Tibial artery (tissue), 4 donors: ENCODE measurements at regions not wholly inside any gene's neighbourhood (a gene's known extent, or its start where the extent isn't known, plus 50 kb on each side); places are given as distances from the start of the nearest gene placed in this dataset.

Experiments used
- DNase-seq, 2 donors: peaks; one replicate each; pipeline ENCODE4 v3.0.0-alpha.2; 2019
- H3K27ac ChIP-seq, 2 donors: fragments of 200-600 bp; sonication (generic) in 1 of 2; 1 replicate in 1 of 2; 2 replicates in 1 of 2; pipeline ENCODE4 v1.5.1; 2018 to 2019; ENCODE audit warnings: mild to moderate bottlenecking in 1 of 2
- H3K27me3 ChIP-seq, 2 donors: fragments of 200-600 bp; sonication (generic) in 1 of 2; one replicate each; pipeline versions ENCODE4 v1.5.1 to v1.6.0; 2016 to 2019
- H3K36me3 ChIP-seq, 3 donors: fragments of 200-600 bp; sonication (generic) in 2 of 3; one replicate each; pipeline ENCODE4 v1.5.1; 2016 to 2019; ENCODE audit warnings: mild to moderate bottlenecking in 2 of 3
- H3K4me1 ChIP-seq, 4 donors: fragments of 200-600 bp; sonication (generic) in 2 of 4; 1 replicate in 3 of 4; 2 replicates in 1 of 4; pipeline ENCODE4 v1.5.1; 2016 to 2019
- H3K4me3 ChIP-seq, 2 donors: fragments of 200-600 bp; sonication (generic) in 1 of 2; 1 replicate in 1 of 2; 2 replicates in 1 of 2; pipeline ENCODE4 v1.5.1; 2018 to 2019; ENCODE audit warnings: mild to moderate bottlenecking in 2 of 2
- H3K9me3 ChIP-seq, 3 donors: fragments of 200-600 bp; sonication (generic) in 1 of 3; one replicate each; pipeline ENCODE4 v1.5.1; 2016 to 2019
- CTCF ChIP-seq, 2 experiments: fragments of 200-600 bp in 1 of 2; fragments of 450-650 bp in 1 of 2; IDR thresholded peaks; one replicate each; pipeline ENCODE4 v1.5.1; 2017 to 2019; ENCODE audit warnings: antibody characterized with exemption in 2 of 2, mild to moderate bottlenecking in 1 of 2, moderate library complexity in 1 of 2
- intact Hi-C: fragments of 100-400 bp; cut with DNase I; formaldehyde crosslinking; loops from one replicate; pipeline ENCODE4 v1.15.0; 2023; ENCODE audit warnings: low total_unique reads

DNA sequence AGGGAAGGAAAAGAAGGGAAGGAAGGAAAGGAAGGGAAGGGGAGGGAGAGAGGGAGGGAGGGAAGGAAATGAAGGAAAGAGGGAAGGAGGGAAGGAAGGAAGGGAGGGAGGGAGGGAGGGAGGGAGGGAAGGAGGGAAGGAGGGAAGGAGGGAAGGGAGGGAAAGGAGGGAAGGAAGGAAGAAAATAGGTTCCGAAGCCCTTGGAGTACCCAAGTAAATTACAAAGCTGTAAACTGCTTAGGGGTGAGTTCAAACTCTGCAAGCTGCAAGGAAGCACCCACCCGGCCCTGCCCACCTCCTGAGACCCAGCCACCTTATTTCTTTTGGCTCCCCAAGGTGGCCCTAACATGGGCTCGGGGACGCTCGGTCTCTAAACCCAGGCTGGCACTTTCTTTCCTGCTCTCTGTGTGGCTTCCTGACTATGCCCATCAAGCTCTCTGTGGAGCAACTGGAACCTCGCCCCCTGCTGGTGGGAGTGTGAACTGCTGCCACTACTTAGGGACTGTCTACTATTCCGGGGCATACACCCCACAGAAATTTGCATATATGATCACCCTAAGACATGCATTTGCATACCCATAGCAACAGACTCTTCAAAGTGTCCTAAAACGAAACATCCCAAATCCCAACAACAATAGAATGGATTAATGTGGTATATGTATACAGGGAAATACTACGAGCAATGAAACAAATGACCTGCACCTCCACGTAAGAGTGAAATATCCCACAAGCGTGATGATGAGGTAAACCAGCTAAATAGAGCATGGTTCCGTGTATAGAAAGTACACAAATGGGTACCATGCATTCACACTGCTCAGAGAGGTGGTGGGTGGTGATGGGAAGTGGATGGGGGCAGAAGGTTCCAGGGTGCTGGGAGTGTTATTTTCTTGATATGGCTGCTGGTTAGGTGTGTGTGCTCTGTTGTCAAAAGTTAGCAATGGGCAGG lies 151.7 kb upstream of the TBL1X start:
- Histone ChIP-seq H3K9me3 (no peaks in the 10 kb centered on the region), H3K4me3 (no peak overlapping the region), H3K36me3 (no peaks in the 10 kb centered on the region), H3K27ac (no peak overlapping the region), H3K4me1 (peaks cover 0 to 16% (median 0%) of the 10 kb centered on the region in 4 donors), H3K27me3 (no peaks in the 10 kb centered on the region)
- intact Hi-C loops = no loop called here
- DNase-seq = peak; percentile 22 to 63
- peak; percentile 39 to 45 for TF ChIP-seq CTCF (IDR thresholded peaks at IDR 0.05)

GRCh38 chrX:9315086-9315485 lies 149.8 kb upstream of the TBL1X start:
- H3K27ac ChIP-seq = no peak overlapping the region

GRCh38 chrX:9316096-9316495 lies 148.8 kb upstream of the TBL1X start:
- Histone ChIP-seq H3K36me3 (no peaks in the 10 kb centered on the region), H3K27me3 (no peaks in the 10 kb centered on the region), H3K9me3 (no peaks in the 10 kb centered on the region), H3K4me1 (peaks cover 0 to 9% (median 0%) of the 10 kb centered on the region in 4 donors), H3K27ac (no peak overlapping the region), H3K4me3 (no peak overlapping the region)
- no peak for TF ChIP-seq CTCF (IDR thresholded peaks at IDR 0.05)
- DNase-seq = no peak
- intact Hi-C loops = no loop called here

More at GRCh38 chrX:9315086-9315485, 149.8 kb upstream of the TBL1X start:
- Histone ChIP-seq H3K27me3 (no peaks in the 10 kb centered on the region), H3K36me3 (no peaks in the 10 kb centered on the region), H3K4me3 (no peak overlapping the region), H3K4me1 (peaks cover 0 to 16% (median 0%) of the 10 kb centered on the region in 4 donors), H3K9me3 (no peaks in the 10 kb centered on the region)
- intact Hi-C loops = no loop called here
- TF ChIP-seq CTCF (IDR thresholded peaks at IDR 0.05) = no peak
- no peak for DNase-seq

- Histone ChIP-seq H3K36me3 (no peaks in the 10 kb centered on the region), H3K27ac (no peak overlapping the region), H3K4me1 (no peaks in the 10 kb centered on the region), H3K4me3 (no peak overlapping the region), H3K9me3 (no peaks in the 10 kb centered on the region), H3K27me3 (no peaks in the 10 kb centered on the region)
- peak in 1 of 2 donors; percentile 22 for DNase-seq
- no peak for TF ChIP-seq CTCF (IDR thresholded peaks at IDR 0.05)
- intact Hi-C loops = no loop called here
Measured at GRCh38 chrX:9317176-9317575, 147.7 kb upstream of the TBL1X start.

DNA sequence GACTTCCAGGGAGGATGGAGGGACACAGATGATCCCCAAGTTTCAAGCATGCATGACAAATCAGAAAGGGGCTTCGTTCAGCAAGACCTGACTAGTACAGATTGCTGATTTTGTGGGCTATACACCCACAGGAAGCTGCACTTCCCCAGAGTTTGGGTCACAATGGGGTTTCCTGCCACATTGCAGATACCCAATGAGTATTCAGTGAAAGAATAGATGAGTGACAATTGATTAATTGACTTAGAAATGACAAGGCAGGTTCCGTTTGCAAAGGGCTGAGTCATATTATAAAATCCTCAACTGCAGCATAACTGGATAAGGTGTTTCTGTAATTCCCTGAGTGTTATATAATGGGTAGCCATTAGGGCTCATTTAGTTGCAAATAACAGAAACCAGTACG lies 146.6 kb upstream of the TBL1X start:
- TF ChIP-seq CTCF (IDR thresholded peaks at IDR 0.05) = no peak
- H3K9me3 ChIP-seq = no peaks in the 10 kb centered on the region
- intact Hi-C loops = no loop called here
- no peaks in the 10 kb centered on the region for H3K27me3 ChIP-seq
- H3K4me1 ChIP-seq = peaks cover 0 to 5% (median 0%) of the 10 kb centered on the region in 4 donors
- DNase-seq = no peak
- H3K4me3 ChIP-seq = no peak overlapping the region
- no peak overlapping the region for H3K27ac ChIP-seq
- no peaks in the 10 kb centered on the region for H3K36me3 ChIP-seq
